ENCODE measurements at regions not wholly inside any gene's neighbourhood (a gene's known extent, or its start where the extent isn't known, plus 50 kb on each side); places are given as distances from the start of the nearest gene placed in this dataset.

DNA sequence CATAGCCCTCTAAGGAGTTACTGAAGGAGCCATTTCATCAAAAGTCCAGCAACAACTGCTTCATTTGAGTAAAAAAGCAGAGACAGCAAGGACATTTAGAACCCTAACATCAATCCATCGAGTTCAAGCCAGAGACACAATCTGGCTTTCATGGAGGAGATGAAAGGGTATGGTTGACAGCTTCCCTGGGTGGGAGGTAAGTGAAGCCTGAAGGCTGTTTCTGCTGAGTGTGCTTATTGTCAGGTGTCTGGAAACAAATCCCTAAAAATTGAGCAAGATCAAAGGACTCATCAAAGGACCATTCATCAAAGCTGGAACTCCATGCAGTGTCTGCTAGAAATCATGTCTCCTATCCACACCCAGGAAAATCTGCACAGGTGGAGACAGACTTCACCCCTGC, 104.4 kb upstream of the CCDC196 start:
- DNase-seq, result no peak
- intact Hi-C loops (cut with DNase I), result no loop called here

DNA sequence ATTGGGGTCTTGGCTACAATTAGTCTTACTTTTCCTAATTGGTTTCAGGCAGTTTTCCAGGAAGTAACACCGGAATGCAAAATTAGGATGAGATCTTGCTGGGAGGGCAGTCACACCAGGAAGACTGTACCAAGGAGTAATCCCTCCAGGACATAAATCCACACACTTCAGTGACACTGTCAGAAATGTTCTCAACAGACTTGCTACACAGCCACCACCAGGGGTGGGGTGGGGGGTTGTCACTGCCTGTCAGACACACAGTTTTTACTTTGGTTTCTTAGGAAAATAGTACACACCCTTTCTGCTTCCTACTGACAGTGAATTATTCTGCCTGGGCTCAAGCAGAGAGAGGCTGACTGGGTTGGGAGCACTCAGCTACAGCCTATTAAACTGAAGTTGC, 102.9 kb upstream of the CCDC196 start:
- DNase-seq, result peak in 17 of 42 donors; percentile 10 to 50 (median 29)
- intact Hi-C loops (cut with DNase I), result no loop called here

DNA sequence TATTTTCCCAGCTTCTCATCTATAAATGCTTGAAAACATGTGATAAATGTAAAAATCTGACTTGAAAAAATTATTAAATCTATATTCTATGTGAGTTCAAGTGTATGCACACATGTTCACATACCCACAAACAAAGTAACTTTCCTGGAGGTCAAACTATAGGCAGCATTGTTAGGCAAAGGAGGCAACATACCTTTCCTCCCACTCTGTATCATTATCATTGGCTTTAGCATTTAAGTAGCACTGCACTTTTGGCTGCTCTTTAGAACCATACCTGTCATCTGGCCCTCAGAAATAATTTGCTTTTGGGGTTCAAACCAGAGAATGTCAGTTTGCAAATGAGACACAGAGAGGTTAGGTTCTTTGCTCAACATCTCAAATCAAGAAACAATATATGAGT, 102.4 kb upstream of the CCDC196 start:
- intact Hi-C loops (cut with DNase I), result no loop called here
- no peak for DNase-seq

DNA sequence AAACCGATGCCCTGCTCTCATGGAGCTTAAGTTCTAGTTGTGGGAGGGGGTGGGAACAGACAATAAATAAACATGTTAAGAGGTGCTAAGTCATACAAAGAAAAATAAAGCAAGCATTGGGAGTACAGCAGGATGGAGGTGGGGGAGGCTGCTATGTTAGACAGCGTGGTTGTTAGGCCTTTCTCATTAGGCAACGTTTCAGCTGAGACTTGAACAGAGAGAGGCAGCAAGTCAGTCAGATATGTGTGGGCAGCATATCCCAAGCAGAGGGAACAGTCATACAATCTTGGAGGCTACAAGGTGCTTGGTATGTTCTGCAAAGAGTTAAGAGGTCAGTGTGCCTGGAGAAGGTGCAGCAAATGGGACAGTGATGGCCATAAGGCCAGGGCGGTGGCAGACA, 97.7 kb upstream of the CCDC196 start:
- intact Hi-C loops (cut with DNase I), result no loop called here
- peak in 11 of 42 donors; percentile 9 to 71 (median 33) for DNase-seq

DNA sequence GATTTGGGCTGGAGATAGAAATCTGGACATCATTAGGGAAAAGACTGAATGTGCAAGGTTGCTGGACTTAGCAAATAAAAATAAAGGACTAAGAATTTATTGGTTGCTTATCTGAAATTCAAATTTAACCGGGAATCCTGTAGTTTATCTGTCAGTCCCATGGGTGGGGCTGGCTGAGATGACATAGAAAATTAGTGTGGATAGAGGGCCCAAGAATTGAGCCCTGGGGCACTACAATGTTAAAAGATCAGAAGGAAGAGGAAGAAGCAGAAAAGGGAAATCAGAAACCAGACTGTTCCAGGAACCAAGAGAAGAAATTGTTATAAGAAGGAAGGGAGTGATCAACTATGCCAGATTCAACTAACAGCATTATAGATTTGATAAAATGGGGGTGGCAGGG, 96.7 kb upstream of the CCDC196 start:
- no peak for DNase-seq
- intact Hi-C loops (cut with DNase I), result no loop called here

DNA sequence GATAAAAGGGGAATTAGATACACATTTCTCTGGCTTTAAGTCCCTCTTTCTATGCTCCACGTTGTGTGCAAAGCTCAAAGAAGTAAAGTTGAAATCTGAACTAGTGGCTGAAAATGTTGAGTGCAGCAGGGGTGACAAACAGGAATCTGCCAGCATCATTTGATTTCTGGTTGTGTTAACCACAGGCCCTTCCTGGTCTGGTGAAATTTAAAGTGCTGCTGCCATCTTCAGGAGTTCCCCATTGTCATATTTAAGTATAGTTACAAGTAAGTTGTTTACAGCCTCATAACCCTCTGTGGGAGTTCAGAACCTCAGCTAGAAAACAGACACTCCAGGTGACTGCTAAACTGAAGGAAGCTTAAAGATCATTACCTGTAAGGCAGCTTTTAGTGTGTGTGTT, 90.9 kb upstream of the CCDC196 start:
- DNase-seq, result peak in 2 of 42 donors; percentile 18 to 26

DNA sequence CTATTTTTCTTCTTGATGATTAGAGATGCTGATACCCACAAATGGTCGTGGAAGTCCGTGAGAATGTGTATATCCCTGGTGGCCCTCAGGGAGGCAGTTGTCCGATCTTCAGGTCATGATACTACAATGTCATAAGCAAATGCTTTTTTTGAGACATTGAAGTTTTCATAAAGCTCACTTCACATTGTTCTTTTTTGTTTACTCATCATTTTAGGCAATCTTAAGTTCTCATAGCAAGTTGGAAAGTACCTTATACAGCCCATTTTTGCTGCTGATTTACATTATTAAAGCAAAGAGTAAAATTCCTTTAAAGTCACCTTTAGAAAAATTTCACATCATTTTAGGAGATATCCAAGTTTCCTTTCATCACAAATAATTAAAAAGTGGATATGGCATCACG, 90.0 kb upstream of the CCDC196 start:
- DNase-seq, result no peak
- intact Hi-C loops (cut with DNase I), result no loop called here

More for the DNA sequence above, 90.9 kb upstream of the CCDC196 start:
- intact Hi-C loops (cut with DNase I), result no loop called here

- intact Hi-C loops (cut with DNase I), result no loop called here
- DNase-seq, result peak in 27 of 42 donors; percentile 15 to 85 (median 54)
Measured at GRCh38 chr14:66398437-66398836, 87.7 kb upstream of the CCDC196 start.

DNA sequence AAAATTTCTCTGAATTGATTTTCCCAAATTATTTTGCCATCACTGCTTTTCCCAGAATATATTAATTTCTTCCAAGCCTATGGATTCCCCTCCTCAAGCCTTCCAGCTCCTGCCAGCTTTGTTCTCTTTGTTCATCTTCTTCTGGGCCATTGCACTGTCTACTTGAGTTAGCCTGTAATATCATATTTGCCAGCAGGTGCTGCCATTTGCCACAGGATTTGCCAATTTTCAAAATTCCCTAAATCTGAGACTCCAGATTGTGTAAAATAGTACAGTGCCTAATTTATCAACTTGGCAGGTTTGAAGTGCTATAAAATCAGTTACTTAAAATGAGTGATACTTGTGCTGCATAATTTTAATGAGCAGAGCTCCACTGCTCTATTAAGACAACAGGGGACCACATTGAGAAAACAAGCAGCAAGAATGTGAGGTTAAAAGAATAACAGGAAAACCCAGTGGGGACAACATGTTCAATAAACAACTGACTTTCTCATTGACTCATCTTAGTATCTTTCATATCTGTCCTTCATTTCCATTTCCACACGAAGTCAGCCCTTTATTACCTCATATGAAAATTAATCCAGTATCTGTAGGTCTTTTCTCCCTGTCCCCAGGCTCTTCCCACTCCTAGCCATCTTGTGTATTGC, 84.6 kb upstream of the CCDC196 start:
- intact Hi-C loops (cut with DNase I), result no loop called here
- DNase-seq, result peak in 15 of 42 donors; percentile 16 to 57 (median 41)

DNA sequence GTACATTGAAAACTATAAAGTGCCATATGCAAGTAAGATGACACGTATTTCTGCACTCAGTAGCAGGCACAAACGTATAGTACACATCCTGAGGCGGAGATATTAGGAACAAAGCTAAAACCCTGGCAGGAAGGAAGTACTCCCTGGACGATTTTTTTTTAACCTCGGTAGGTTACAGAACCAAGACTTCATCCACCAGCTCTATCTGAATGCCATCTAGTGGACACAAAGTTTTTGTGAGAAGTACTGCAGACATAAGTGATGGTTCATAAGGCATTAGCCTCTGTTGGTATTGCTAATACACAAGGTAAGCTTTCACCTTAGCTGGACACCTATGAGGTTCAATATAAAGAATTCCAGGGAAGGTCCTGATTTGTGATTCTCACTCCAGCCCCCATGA, 83.0 kb upstream of the CCDC196 start:
- DNase-seq, result no peak
- intact Hi-C loops (cut with DNase I), result no loop called here

GRCh38 chr14:66404051-66404545, 82.1 kb upstream of the CCDC196 start:
- intact Hi-C loops (cut with DNase I), result no loop called here
- DNase-seq, result no peak

GRCh38 chr14:66405158-66405557, 81.0 kb upstream of the CCDC196 start:
- DNase-seq, result peak in 27 of 42 donors; percentile 11 to 74 (median 36)
- intact Hi-C loops (cut with DNase I), result no loop called here

- no peak for DNase-seq
- intact Hi-C loops (cut with DNase I), result no loop called here
Measured at GRCh38 chr14:66413901-66414300, 72.3 kb upstream of the CCDC196 start.

- intact Hi-C loops (cut with DNase I), result no loop called here
- no peak for DNase-seq
Measured at GRCh38 chr14:66414511-66414910, 71.7 kb upstream of the CCDC196 start.

DNA sequence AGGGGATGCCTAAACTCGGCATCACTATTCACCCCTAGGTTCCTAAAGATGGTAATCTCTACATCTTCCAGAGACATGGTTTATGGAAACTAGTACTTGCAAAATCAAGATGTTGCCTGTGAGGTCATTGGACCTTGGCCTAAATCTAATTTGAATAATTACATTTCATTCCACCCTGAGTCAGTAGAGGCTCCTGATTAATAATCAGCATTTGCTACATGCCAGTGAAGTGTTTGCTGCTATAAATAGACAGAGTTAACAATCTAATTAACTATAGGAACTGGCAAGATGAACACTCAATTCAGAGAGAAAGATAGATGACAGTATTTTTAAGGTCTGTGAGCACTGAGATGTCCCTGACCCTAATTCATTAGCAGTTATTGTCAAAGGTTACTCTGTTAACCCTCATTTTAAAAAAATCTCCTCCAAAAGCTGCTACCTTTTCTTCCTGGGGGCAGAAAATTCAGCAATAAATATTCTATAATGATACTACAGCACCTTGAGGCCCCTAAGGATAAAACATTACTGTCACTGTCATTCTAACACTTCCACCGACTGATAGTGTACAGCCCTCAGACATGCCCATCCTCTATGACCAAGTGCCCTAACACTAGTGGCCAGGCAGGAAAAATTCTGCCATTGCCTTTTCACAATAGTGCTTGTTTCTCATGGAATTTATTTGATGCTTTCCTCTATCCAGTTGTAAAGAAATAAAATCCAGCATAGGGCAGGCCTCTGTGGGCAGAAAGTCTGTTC, 65.7 kb upstream of the CCDC196 start:
- intact Hi-C loops (cut with DNase I), result no loop called here
- DNase-seq, result no peak

DNA sequence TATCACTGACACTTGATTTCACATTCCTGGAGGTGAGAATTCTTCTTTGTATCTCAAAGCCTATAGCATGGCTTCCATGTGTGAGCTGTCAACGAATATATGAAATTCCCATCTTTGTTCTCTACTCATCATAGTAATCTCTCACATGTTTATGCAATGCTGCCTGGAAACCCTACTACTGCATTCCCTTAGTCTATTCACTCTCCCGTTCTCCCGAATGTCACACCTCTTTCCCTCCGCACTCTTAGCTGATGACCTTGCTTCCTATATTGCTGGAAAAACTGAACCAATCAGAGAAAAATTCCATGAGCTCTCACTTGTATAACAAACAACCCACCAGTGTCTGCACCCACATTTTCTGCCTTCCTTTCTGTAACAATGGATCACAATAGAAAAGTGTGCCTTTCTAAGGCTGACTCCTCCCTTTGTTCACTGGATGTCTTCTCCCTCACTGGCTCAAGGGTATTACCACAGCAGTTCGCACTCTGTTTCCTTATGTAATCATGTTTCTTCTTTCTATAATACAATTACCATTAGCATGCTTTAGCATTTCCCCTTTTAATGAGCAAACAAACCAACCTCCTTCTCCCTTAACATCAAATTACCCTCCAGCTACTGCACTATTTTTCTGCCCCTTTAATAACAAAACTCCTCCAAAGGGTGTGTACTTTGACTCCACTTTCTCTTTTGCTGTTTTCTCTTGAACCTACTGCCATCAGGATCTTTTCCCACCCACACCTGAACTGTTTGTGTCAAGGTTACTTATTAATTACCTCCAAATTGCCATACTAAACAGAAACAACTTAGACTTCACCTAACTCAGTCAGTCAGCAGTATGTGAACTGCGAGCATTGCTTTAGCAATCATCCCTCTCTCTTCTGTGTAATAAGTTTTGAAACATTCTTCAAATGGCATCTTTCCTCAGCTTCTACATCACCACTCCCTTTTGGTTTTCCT, 63.9 kb upstream of the CCDC196 start:
- intact Hi-C loops (cut with DNase I), result no loop called here

DNA sequence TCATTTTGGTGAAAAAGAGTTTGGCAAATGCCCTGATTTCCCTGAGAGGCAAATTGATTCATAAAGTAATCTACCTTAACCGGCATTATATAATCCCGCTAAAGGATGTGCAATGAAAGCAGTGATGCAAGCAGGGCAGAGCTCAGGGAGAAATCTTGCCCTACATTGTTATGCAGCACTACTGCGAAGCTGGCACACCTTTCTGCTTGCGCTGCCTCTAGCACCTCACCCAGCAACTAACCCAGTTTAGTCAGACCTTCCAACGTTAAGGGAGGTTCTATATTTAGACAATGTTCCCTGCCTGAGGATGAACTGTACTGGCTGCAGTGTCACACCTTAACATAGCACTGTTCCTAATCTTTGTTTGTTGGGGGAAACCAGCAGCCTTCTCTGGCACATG, 60.8 kb upstream of the CCDC196 start:
- intact Hi-C loops (cut with DNase I), result loop anchor here (5.0 kb wide), 1 partner anchor 107 kb away; no protein-coding TSS in a partner anchor
- peak; percentile 21 to 94 (median 68) for DNase-seq

More for the DNA sequence above, 63.9 kb upstream of the CCDC196 start:
- no peak for DNase-seq

DNA sequence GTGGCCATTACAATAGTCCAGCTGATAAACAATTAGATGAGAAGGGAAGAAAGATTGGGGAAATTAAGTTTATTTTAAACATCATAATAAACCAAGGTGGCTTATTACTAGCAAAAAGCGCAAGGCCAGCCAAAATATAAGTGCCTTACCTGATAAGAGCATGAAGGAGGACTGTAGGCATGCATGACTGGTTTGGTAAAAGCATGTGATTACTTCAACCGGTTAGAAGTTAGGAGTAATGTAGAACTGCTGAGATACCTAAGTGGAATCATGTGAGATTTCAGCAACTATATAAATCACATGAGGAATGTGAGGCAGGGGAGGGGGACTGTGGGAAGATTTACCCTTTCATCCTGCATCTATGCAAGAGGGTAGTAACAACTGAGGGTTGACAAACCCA, 59.7 kb upstream of the CCDC196 start:
- DNase-seq, result no peak
- intact Hi-C loops (cut with DNase I), result loop anchor here (5.0 kb wide), 1 partner anchor 106 kb away; no protein-coding TSS in a partner anchor

DNA sequence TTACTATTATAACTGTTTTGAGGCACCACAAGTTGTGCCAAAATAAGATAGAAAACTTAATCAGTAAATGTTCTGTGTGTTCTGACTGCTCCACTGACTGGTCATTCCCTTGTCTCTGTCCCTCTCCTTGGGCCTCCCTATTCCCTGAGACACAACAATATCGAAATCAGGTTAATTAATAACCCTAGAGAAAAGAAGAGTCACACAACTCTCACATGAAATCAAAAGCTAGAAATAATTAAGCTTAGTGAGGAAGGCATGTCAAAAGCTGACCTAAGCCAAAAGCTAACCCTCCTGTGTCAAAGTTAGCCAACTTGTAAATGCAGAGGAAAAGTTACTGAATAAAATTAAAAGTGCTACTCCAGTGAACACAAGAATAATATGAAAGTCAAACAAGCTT, 53.8 kb upstream of the CCDC196 start:
- intact Hi-C loops (cut with DNase I), result no loop called here
- no peak for DNase-seq

All from head of caudate nucleus (tissue), 42 donors.